Parathyroid adenoma (tissue), 2 donors: ENCODE measurements at regions not wholly inside any gene's neighbourhood (a gene's known extent, or its start where the extent isn't known, plus 50 kb on each side); places are given as distances from the start of the nearest gene placed in this dataset.
"Not testable (repeated sequence)": the region's sequence is repeated elsewhere in the genome, so short reads cannot be mapped to it uniquely, and the experiment has no call there.

Source experiments
- H2AFZ ChIP-seq: fragments of 300-600 bp; sonication (generic); one replicate; pipeline ENCODE4 v1.7.0; 2017; ENCODE audit warnings: antibody characterized with exemption, mild to moderate bottlenecking
- H3K27ac ChIP-seq: fragments of 300-600 bp; sonication (generic); one replicate; pipeline ENCODE4 v1.7.0; 2017
- H3K27me3 ChIP-seq: fragments of 300-600 bp; sonication (generic); one replicate; pipeline ENCODE4 v1.7.0; 2017; ENCODE audit warnings: low read length; ENCODE audit not compliant: control insufficient read depth, insufficient read depth
- H3K36me3 ChIP-seq: fragments of 300-600 bp; sonication (generic); one replicate; pipeline ENCODE4 v1.7.0; 2017; ENCODE audit warnings: low read length; ENCODE audit not compliant: control insufficient read depth, insufficient read depth
- H3K4me1 ChIP-seq: fragments of 300-600 bp; sonication (generic); one replicate; pipeline ENCODE4 v1.7.0; 2017; ENCODE audit warnings: control low read depth
- H3K4me2 ChIP-seq: fragments of 300-600 bp; sonication (generic); one replicate; pipeline ENCODE4 v1.7.0; 2017; ENCODE audit warnings: low read length
- H3K4me3 ChIP-seq: fragments of 300-600 bp; sonication (generic); one replicate; pipeline ENCODE4 v1.7.0; 2017; ENCODE audit warnings: low read depth, low read length
- H3K79me2 ChIP-seq: fragments of 300-600 bp; sonication (generic); one replicate; pipeline ENCODE4 v1.7.0; 2017; ENCODE audit warnings: control low read depth
- H3K9ac ChIP-seq: fragments of 300-600 bp; sonication (generic); one replicate; pipeline ENCODE4 v1.7.0; 2017; ENCODE audit warnings: mild to moderate bottlenecking
- H3K9me3 ChIP-seq: fragments of 300-600 bp; sonication (generic); one replicate; pipeline ENCODE4 v1.7.0; 2017; ENCODE audit warnings: low read length; ENCODE audit not compliant: control insufficient read depth
- TF ChIP-seq, protein P1 (sequence below): fragments of 300-600 bp; sonication (generic); IDR thresholded peaks from one replicate; pipeline ENCODE4 v1.7.0; 2017; ENCODE audit warnings: antibody characterized with exemption, mild to moderate bottlenecking
- donor health status: primary hyperparathyroidism.

DNA sequence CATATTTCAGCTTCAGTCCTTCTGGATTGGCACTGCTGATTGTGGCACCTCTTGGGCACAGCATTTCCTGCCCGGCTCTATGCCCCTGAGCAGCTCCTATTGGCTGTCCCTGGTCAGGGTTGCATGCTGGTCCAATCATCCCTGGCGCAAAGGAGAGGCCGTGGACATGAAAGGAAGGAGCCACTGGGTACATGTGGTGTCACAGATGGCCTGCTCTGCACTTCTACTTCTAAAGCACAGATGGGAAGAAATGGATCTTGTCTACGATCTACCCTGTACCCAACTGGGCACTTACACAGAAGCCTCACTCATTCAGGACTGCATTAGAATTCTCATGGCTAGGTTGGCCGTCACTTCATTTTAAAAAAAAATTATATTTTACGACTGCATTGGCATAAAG is 232.5 kb downstream of the SHQ1 start:
- H3K4me2 ChIP-seq, result no peak overlapping the region
- TF ChIP-seq, protein P1, sequence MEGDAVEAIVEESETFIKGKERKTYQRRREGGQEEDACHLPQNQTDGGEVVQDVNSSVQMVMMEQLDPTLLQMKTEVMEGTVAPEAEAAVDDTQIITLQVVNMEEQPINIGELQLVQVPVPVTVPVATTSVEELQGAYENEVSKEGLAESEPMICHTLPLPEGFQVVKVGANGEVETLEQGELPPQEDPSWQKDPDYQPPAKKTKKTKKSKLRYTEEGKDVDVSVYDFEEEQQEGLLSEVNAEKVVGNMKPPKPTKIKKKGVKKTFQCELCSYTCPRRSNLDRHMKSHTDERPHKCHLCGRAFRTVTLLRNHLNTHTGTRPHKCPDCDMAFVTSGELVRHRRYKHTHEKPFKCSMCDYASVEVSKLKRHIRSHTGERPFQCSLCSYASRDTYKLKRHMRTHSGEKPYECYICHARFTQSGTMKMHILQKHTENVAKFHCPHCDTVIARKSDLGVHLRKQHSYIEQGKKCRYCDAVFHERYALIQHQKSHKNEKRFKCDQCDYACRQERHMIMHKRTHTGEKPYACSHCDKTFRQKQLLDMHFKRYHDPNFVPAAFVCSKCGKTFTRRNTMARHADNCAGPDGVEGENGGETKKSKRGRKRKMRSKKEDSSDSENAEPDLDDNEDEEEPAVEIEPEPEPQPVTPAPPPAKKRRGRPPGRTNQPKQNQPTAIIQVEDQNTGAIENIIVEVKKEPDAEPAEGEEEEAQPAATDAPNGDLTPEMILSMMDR, result no peak
- no peaks in the 10 kb centered on the region for H3K79me2 ChIP-seq
- no peaks in the 10 kb centered on the region for H3K9me3 ChIP-seq
- no peak overlapping the region for H3K27ac ChIP-seq
- H3K27me3 ChIP-seq, result no peaks in the 10 kb centered on the region
- no peak overlapping the region for H3K4me3 ChIP-seq
- no peak overlapping the region for H3K9ac ChIP-seq
- H2AFZ ChIP-seq, result no peak overlapping the region
- no peaks in the 10 kb centered on the region for H3K4me1 ChIP-seq
- no peaks in the 10 kb centered on the region for H3K36me3 ChIP-seq

DNA sequence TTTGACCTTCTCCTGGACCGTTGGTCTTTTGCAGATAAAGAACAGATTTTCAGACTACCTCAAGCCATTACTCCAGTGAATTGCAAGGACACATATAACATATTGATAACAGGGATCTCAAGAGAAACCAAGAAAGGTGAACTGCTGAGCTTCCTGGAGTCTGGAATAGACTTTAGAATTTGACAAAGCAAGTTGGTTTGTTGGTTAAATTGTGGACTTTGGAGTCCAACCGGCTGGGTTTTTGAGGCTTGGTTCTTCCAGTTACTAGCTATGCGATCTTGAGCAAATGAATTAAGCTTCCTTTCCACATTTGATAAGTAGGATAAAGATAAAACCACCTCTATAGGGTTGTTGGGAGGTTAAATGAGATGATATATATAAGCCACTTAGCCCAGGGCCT is 233.1 kb downstream of the SHQ1 start:
- Histone ChIP-seq H3K36me3 (no peaks in the 10 kb centered on the region), H3K9me3 (no peaks in the 10 kb centered on the region), H3K4me2 (no peak overlapping the region), H3K9ac (no peak overlapping the region), H3K79me2 (no peaks in the 10 kb centered on the region), H2AFZ (no peak overlapping the region), H3K4me3 (no peak overlapping the region), H3K27me3 (no peaks in the 10 kb centered on the region), H3K4me1 (no peaks in the 10 kb centered on the region), H3K27ac (no peak overlapping the region)
- TF ChIP-seq, protein P1, result no peak

DNA sequence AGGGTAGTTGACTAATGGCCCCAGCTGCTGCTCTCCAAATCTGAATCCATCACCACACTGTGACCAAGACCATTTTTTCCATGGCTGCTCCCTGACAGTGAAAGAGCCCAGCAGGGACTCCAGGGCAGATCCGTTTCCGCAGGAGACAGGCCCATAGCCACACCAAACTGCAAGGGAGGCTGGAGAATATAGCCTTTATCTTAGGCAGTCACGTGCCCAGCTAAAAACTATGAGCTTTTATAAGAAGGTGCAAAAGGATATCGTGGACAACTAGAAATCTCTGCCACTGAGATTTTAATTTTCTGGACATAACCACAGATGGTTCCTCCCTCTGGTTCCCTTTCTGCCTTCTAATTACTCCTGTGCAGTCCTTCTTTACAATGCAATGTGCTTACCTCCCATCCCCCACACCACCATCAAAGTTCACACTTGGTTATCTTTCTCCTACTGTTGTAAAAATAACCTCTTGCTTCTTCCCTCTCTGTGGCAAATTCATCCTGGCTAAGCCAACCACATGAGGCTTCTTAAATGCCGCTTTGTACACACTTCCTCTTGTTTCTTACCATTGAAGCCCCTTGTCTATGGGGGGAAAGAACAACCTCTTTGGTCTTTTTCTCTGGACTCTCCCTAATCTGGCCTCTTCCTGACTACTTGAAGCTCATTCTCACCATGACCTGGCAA is 233.7 kb downstream of the SHQ1 start:
- Histone ChIP-seq H3K9me3 (no peaks in the 10 kb centered on the region), H2AFZ (no peak overlapping the region), H3K9ac (no peak overlapping the region), H3K4me2 (no peak overlapping the region), H3K4me1 (no peaks in the 10 kb centered on the region), H3K79me2 (no peaks in the 10 kb centered on the region), H3K4me3 (no peak overlapping the region), H3K27ac (no peak overlapping the region), H3K27me3 (no peaks in the 10 kb centered on the region), H3K36me3 (no peaks in the 10 kb centered on the region)
- TF ChIP-seq, protein P1, result no peak

DNA sequence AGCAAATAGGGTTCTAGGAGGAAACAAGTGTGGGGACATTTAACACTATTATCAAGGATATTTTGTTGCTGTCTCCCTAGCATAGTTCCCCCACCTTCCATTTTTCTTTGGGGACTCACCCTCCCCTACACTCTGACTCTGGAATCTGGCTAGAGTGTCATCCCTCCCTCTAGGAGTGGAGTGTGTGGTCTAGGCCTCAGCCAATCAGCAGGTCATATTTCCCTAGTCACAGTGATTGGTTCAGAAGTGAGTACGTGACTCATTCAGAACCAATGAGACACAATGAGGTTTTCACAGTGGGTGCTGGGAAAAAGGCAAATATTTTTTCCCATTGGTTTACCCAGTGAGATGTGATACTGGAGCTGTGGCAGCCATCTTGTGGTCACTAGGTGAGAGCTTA is 234.4 kb downstream of the SHQ1 start:
- Histone ChIP-seq H3K27me3 (no peaks in the 10 kb centered on the region), H3K4me1 (no peaks in the 10 kb centered on the region), H3K36me3 (no peaks in the 10 kb centered on the region), H2AFZ (no peak overlapping the region), H3K9me3 (no peaks in the 10 kb centered on the region), H3K4me3 (no peak overlapping the region), H3K27ac (no peak overlapping the region), H3K4me2 (no peak overlapping the region), H3K79me2 (no peaks in the 10 kb centered on the region), H3K9ac (no peak overlapping the region)
- TF ChIP-seq, protein P1, result no peak

DNA sequence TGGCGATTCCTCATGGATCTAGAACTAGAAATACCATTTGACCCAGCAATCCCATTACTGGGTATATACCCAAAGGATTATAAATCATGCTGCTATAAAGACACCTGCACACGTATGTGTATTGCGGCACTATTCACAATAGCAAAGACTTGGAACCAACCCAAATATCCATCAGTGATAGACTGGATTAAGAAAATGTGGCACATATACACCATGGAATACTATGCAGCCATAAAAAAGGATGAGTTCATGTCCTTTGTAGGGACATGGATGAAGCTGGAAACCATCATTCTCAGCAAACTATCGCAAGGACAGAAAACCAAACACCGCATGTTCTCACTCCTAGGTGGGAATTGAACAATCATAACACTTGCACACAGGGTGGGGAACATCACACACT is 239.1 kb downstream of the SHQ1 start:
- not testable (repeated sequence) for H3K36me3 ChIP-seq, H3K4me2 ChIP-seq, H2AFZ ChIP-seq, H3K27ac ChIP-seq, H3K9ac ChIP-seq, H3K79me2 ChIP-seq, H3K27me3 ChIP-seq, H3K4me3 ChIP-seq, H3K4me1 ChIP-seq, H3K9me3 ChIP-seq
